GM19035 (cell line): ENCODE measurements at regions not wholly inside any gene's neighbourhood (a gene's known extent, or its start where the extent isn't known, plus 50 kb on each side); places are given as distances from the start of the nearest gene placed in this dataset.
"Not testable (repeated sequence)": the region's sequence is repeated elsewhere in the genome, so short reads cannot be mapped to it uniquely, and the experiment has no call there.

Experiments used
- ATAC-seq: cut with Tn5 transposase; IDR thresholded peaks from one replicate; pipeline ENCODE4 v1.9.1; 2021; ENCODE audit not compliant: unreplicated experiment

- ATAC-seq = no peak
Measured at GRCh38 chr16:52309446-52310416, 237.2 kb downstream of the TOX3 start.

GRCh38 chr16:52308051-52308450 lies 238.9 kb downstream of the TOX3 start:
- no peak for ATAC-seq

GRCh38 chr16:52301026-52301425 lies 245.9 kb downstream of the TOX3 start:
- ATAC-seq = no peak

GRCh38 chr16:52298769-52299168 lies 248.2 kb downstream of the TOX3 start:
- ATAC-seq = no peak

DNA sequence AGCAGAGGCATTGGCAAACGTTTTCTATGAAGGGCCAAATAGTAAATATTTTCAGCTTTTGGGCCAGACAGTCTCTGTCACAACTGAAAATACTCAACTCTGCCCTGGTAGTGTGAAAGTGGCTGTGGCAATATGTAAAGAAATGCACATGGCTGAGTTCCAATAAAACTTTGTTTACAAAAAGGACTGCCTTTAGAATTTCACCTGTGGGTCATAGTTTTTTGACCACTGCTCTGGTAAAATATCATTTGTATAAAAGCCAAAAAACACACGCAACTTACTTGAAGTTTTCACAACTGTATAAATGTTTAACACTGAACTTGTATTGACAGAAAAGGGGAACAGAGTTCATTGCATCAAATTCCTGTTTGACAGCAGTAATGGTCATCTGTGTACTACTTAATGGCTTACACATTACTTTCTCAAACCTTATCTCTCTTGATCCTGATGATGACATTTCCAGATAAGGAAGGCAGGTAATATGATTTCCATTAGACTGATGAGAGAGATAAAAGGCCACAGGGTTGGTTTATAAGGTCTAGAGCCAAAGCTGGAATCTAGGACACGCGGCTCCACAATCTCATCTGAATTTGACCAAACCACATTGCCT lies 250.1 kb downstream of the TOX3 start:
- not testable (repeated sequence) for ATAC-seq

DNA sequence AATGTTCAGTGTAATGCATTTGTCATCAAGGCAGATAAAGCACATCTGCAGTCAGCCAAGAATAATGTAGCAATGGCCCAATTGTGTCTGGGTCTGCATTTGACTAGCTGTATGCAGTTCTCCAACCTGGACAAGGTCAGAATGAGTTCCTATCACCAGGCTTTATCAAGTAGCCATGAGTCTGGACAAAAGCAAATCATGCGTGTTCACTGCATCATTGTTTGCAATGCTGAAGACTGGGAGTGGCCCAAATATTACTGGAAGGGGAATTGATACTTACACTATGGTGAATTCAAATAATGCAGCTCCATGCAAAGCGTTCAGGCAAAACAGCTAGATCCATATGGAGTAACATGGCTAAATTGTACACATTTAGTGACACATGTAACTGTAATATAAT lies 250.9 kb downstream of the TOX3 start:
- ATAC-seq = no peak

- ATAC-seq = no peak
Measured at GRCh38 chr16:52294660-52295059, 252.3 kb downstream of the TOX3 start.

DNA sequence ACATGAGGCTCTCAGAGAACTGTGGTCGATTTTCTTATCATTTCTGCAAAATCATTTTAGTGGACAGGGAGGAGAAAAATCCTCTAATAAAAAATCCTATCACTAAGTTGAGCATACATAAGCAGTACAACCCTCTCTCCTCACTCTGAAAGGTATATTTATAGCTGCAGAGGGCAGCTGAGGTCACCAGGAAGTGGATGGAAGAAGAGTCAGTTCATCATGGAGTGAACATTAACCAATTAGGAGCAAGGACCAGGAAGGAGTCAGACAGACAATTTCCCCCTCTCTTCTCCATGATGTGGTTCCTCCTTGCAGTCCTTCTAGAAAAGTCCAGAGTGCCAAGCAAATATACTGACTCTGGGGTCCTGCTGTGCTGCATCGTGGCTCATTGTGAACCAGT lies 253.7 kb downstream of the TOX3 start:
- no peak for ATAC-seq

DNA sequence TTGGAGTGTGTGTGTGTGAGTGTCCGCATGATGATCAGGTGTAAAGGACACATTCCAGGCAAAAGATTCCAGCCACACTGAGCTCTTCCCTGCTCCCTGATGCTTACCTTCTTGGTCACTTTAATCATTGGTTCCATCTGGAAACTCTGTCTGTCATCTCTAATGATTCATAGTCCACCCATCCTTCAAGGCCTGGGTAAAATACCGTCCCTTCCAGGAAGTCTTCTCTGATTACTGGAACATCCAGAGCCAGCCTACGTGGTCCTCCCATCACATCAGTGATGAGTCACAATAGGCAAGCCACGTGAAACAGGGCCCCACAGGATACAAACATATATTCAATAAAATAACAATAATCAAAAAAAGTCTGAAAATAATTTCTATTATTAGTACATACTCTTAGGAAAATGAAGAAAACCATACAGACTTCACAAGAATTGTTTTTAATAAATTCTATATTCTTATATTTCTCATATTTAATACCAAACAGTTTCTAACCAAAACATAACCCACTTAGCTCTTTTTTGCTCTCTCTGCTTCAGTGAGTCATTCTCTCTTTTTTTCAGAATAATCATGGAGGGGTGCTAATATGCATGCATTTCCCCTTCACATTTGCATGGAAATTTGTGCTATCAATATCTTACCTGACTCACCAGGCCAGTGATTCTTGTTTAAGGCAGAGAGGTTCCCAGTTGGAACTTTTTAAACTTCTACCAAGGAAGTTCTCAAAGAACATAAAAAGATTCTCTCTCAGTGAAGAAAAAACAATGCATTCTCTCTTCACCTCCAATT lies 263.2 kb downstream of the TOX3 start:
- ATAC-seq = no peak

GRCh38 chr16:52283018-52283417 lies 263.9 kb downstream of the TOX3 start:
- ATAC-seq = no peak

DNA sequence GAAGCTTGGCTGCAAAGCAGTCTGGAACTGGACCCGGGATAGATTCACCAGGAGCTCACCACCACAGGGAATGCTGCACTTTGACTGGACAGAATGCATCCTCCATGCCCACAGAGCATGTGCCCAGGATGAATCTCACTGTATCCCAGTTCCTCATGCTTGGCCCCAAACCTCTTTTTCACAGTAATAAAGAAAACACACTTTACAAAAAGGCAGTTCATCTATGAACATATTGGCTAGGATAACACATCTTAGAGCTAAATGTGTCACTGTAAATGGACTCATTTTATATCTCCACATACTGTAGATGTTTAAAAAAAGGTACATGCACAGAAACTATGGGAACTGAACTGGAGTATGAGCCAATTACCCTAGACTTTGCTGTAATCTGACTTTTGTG lies 266.9 kb downstream of the TOX3 start:
- no peak for ATAC-seq

GRCh38 chr16:52271088-52271750 lies 275.7 kb downstream of the TOX3 start:
- ATAC-seq = no peak

- ATAC-seq = no peak
Measured at GRCh38 chr16:52265446-52265861, 281.5 kb downstream of the TOX3 start.

DNA sequence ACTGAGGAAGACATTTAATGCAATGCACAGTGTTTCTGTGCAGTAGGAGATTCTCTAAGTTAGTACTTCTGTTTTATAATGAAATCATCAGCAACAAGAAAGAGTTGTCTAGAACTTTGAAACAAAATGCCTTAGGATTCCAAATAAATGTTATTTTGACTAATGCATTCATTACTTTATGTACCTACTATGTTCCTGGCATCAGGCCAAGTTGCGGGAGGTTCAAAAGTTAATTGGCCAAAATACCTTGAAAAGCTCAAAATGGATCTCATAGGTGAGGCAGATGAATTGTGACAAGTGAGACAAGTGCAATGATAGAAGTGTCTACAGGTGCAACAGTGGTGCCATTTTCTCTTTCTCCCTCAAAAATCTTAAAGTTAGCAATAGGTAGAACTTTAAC lies 289.4 kb downstream of the TOX3 start:
- no peak for ATAC-seq

GRCh38 chr16:52256310-52257078 lies 290.4 kb downstream of the TOX3 start:
- no peak for ATAC-seq

- no peak for ATAC-seq
Measured at GRCh38 chr16:52254746-52255145, 292.2 kb downstream of the TOX3 start.

DNA sequence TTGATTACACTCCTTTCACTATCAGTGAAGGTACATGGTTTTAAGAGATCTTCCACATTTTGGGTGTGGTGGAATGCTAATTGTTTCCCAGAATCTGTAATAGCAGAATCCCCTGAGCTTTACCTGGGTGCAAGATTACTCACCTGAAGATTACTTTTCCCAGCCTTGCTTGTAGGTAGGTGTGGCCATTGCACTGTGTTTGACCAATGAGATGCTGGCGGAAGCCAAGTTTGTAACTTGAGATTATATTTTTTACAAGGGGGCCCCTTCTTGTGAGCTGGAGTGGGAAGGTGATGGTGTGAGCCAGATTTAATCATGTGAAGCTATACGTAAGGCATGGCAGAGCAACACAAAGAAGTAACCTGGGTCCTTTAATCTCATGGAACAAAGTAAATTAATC lies 294.3 kb downstream of the TOX3 start:
- no peak for ATAC-seq

GRCh38 chr16:52251495-52251894 lies 295.4 kb downstream of the TOX3 start:
- ATAC-seq = no peak

DNA sequence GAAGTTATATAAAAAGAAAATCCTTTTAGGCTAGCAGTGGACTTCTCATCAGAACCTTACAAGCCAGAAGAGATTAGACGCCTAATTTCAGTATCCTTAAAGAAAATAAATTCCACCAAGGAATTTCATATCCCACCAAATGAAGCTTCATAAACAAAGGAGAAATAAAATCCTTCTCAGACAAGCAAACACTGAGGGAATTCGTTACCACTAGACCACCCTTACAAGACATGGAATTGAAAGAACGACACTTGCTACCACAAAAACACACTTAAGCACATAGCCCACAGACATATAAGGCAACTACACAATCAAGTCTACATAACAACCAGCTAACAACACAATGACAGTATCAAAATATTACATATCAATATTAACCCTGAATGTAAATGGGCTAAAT lies 299.2 kb downstream of the TOX3 start:
- no peak for ATAC-seq

- ATAC-seq = no peak
Measured at GRCh38 chr16:52238710-52239109, 308.2 kb downstream of the TOX3 start.
